HepG2 (cell line): ENCODE measurements at regions not wholly inside any gene's neighbourhood (a gene's known extent, or its start where the extent isn't known, plus 50 kb on each side); places are given as distances from the start of the nearest gene placed in this dataset.

ENCODE experiments used
- ADNP ChIP-seq: sonication (generic); formaldehyde crosslinking; IDR thresholded peaks from 2 replicates; pipeline ENCODE4 v1.4.0; 2020; ENCODE audit warnings: missing genetic modification reagents
- ARHGAP35 ChIP-seq: sonication (generic); formaldehyde crosslinking; IDR thresholded peaks from 2 replicates; pipeline ENCODE4 v1.9.0; 2022; ENCODE audit warnings: mild to moderate bottlenecking, inconsistent platforms, moderate library complexity, missing genetic modification reagents, borderline replicate concordance
- ARID5B ChIP-seq: IDR thresholded peaks from 2 replicates; pipeline ENCODE4 v1.4.0; 2020; ENCODE audit warnings: mild to moderate bottlenecking, missing genetic modification reagents
- EED ChIP-seq: sonication (generic); formaldehyde crosslinking; IDR thresholded peaks from 2 replicates; pipeline ENCODE4 v1.5.0; 2020; ENCODE audit warnings: mild to moderate bottlenecking, missing genetic modification reagents
- ELK4 ChIP-seq: sonication (generic); formaldehyde crosslinking; IDR thresholded peaks from 2 replicates; pipeline ENCODE4 v1.9.0; 2021; ENCODE audit warnings: missing genetic modification reagents, borderline replicate concordance
- FOXO4 ChIP-seq: sonication (generic); formaldehyde crosslinking; conservative IDR thresholded peaks from 2 replicates; pipeline ENCODE4 v1.8.1; 2023; ENCODE audit warnings: missing genetic modification reagents
- HINFP ChIP-seq: sonication (generic); formaldehyde crosslinking; IDR thresholded peaks from 2 replicates; pipeline ENCODE4 v1.4.0; 2020; ENCODE audit warnings: low read depth, mild to moderate bottlenecking, missing genetic modification reagents
- IRF1 ChIP-seq: sonication (generic); formaldehyde crosslinking; IDR thresholded peaks from 2 replicates; pipeline ENCODE4 v1.4.0; 2020; ENCODE audit warnings: low read depth, mild to moderate bottlenecking, missing genetic modification reagents
- MLLT10 ChIP-seq: sonication (generic); formaldehyde crosslinking; IDR thresholded peaks from 2 replicates; pipeline ENCODE4 v1.4.0; 2020; ENCODE audit warnings: missing genetic modification reagents
- NCOA5 ChIP-seq: sonication (generic); formaldehyde crosslinking; IDR thresholded peaks from 2 replicates; pipeline ENCODE4 v1.4.0; 2020; ENCODE audit warnings: missing genetic modification reagents
- POLR2A ChIP-seq, 2 experiments: IDR thresholded peaks; 2 replicates each; pipeline ENCODE4 v1.6.1; 2011; ENCODE audit warnings: low read depth in 2 of 2, low read length in 2 of 2, mild to moderate bottlenecking in 1 of 2, moderate library complexity in 1 of 2; ENCODE audit not compliant: insufficient read depth in 1 of 2
- RARG ChIP-seq: sonication (generic); formaldehyde crosslinking; IDR thresholded peaks from 2 replicates; pipeline ENCODE4 v1.4.0; 2020; ENCODE audit warnings: low read depth, mild to moderate bottlenecking, missing genetic modification reagents
- SRSF1 ChIP-seq: fragments of 200-400 bp; formaldehyde crosslinking; optimal IDR thresholded peaks from 2 replicates; pipeline ENCODE3; 2017; ENCODE audit warnings: mild to moderate bottlenecking, low read depth, low read length, moderate library complexity
- SRSF9 ChIP-seq: fragments of 200-400 bp; formaldehyde crosslinking; IDR thresholded peaks from 2 replicates; pipeline ENCODE4 v1.6.1; 2018; ENCODE audit warnings: borderline replicate concordance, mild to moderate bottlenecking, low read depth, low read length; ENCODE audit not compliant: insufficient read depth, poor library complexity, severe bottlenecking
- ZFP91 ChIP-seq: sonication (generic); formaldehyde crosslinking; IDR thresholded peaks from 2 replicates; pipeline ENCODE4 v1.9.0; 2022; ENCODE audit warnings: missing genetic modification reagents, mild to moderate bottlenecking, borderline replicate concordance
- ZNF3 ChIP-seq: IDR thresholded peaks from 2 replicates; pipeline ENCODE4 v1.7.0; 2017; ENCODE audit warnings: inconsistent platforms
- ZNF790 ChIP-seq: sonication (generic); formaldehyde crosslinking; IDR thresholded peaks from 2 replicates; pipeline ENCODE4 v1.8.0; 2022; ENCODE audit warnings: missing genetic modification reagents, mild to moderate bottlenecking, borderline replicate concordance
- ZNF883 ChIP-seq: sonication (generic); formaldehyde crosslinking; IDR thresholded peaks from 2 replicates; pipeline ENCODE4 v1.5.1; 2020; ENCODE audit warnings: mild to moderate bottlenecking, missing genetic modification reagents; ENCODE audit errors: not compliant biosample characterization

- TF ChIP-seq SRSF9, result no peak
- peak; percentile 97; the same call in 1 of the 2 replicates for TF ChIP-seq RARG (CRISPR knock-in tag)
- peak; percentile 95 for TF ChIP-seq ARID5B (CRISPR knock-in tag)
- TF ChIP-seq ELK4 (CRISPR knock-in tag), result peak; percentile 98; the same call in 1 of the 2 replicates
- TF ChIP-seq ZFP91 (CRISPR knock-in tag), result peak; percentile 59; the same call in 1 of the 2 replicates
- TF ChIP-seq IRF1 (CRISPR knock-in tag), result peak; percentile 96
- no peak for TF ChIP-seq POLR2A (IDR thresholded peaks at IDR 0.05; ENCODE audit: insufficient read depth in 1 of 2, low read depth in 2 of 2, low read length in 2 of 2)
- TF ChIP-seq ADNP (CRISPR knock-in tag), result no peak
- TF ChIP-seq ZNF3 (CRISPR knock-in tag), result peak; percentile 96
- peak; percentile 97 for TF ChIP-seq EED
- TF ChIP-seq NCOA5 (CRISPR knock-in tag), result peak; percentile 97; the same call in 1 of the 2 replicates
- peak; percentile 100 for TF ChIP-seq ZNF790 (CRISPR knock-in tag)
- TF ChIP-seq ZNF883 (CRISPR knock-in tag), result peak; percentile 100
- TF ChIP-seq HINFP (CRISPR knock-in tag), result peak; percentile 96
- TF ChIP-seq SRSF1, result no peak
- TF ChIP-seq FOXO4 (CRISPR knock-in tag), result peak; percentile 100
- TF ChIP-seq ARHGAP35, result peak; percentile 100; the same call in 1 of the 2 replicates
- peak; percentile 96 for TF ChIP-seq MLLT10 (CRISPR knock-in tag)
These were observed 66.6 kb upstream of the CTNNBL1 start (continued) for GRCh38 chr20:37627060-37627766.
